ENCODE measurements at regions not wholly inside any gene's neighbourhood (a gene's known extent, or its start where the extent isn't known, plus 50 kb on each side); places are given as distances from the start of the nearest gene placed in this dataset.
A peak's percentile ranks its signal among the peaks of the same experiment; 100 is the strongest.

DNA sequence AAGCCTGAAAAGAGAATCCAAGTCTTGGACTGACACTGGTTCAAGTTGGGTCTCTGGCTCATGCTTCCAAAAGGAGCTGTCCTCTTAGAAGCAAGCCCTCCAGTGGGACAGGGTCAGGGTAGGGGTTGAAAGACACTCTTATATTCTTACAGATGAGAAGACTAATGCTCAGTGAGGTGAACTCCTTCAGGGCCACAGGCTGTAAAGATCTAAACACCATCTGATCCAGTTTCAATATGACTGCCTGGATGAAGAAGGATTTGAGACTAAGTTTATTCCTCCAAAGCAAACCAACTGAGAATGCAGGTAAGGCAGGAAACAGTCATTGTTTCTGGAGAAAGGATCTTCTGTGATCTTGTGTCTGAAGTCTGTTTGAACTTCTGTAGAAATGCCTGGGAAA, 99.0 kb upstream of the TAB2 start:
- DNase-seq: no peak

DNA sequence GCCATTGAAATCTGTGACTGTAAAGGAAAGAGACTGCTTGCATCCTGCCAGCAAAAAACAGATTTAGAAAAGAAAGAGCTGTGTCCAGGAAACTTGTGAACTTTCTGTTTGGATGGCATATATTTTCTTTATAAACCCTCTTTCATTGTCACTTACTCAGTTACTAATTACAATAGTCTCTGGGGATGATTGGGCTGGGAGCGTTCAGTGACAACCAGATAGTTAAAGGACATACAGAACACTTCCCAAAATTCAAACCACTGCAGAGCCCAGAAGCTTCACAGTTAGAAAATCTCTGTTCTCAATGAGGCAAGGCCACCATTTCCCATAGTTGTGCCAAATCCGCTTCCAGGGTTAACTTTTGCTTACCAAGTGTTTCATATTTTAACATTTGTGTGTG, 98.6 kb upstream of the TAB2 start:
- no peak for DNase-seq

DNA sequence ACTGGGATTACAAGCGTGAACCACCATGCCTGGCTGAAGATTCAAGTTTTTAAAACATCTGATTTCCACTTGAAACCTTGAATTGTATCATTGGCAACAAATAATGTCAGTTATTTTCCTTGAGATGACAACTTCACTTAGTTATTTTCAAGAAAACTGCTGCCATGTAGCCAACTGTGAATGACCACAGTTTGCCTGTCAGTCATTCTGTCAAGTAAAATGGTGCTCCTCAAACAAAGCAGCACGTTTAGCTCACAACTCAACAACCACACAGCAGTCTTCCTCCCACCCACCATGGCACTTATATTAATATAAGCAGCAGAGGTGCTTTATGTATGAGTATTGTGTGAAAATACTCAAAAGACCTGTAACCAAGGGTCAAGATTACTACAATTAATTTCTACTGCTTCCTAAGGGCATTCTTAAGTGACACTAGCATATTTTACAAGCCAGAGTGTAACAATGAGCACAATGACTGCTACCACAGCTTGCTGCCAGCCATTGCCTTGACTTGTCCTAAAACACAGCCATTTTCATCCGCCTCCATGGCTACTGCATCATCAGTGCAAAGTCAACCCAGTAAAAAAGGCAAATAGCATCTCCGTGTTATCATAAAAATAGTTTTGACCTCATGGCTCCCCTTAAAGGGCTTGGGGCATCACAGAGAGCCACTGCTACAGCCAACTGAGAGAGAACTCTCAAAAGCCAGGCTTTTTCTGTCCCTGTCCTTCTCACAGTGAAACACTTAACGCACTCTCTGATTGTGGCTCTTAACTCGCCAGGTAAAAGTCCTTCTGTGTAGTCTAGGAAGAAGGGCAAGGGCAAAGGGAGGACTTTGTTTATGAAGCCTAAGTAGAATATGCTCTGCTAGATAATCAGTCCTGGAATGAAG, 96.4 kb upstream of the TAB2 start:
- DNase-seq: no peak

DNA sequence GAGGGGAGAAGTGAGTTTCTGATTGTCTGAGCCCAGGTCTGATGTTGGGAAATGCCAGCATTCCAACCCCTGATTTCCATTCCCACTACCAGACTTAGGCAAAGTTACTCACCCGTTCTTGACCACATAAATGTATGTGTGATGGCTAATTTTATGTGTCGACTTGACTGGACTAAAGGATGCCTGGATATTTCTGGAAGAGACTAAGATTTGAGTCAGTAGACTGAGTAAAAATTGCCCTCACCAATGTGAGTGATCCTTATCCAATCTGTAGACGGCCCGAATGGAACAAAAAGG, 95.8 kb upstream of the TAB2 start:
- DNase-seq: no peak

DNA sequence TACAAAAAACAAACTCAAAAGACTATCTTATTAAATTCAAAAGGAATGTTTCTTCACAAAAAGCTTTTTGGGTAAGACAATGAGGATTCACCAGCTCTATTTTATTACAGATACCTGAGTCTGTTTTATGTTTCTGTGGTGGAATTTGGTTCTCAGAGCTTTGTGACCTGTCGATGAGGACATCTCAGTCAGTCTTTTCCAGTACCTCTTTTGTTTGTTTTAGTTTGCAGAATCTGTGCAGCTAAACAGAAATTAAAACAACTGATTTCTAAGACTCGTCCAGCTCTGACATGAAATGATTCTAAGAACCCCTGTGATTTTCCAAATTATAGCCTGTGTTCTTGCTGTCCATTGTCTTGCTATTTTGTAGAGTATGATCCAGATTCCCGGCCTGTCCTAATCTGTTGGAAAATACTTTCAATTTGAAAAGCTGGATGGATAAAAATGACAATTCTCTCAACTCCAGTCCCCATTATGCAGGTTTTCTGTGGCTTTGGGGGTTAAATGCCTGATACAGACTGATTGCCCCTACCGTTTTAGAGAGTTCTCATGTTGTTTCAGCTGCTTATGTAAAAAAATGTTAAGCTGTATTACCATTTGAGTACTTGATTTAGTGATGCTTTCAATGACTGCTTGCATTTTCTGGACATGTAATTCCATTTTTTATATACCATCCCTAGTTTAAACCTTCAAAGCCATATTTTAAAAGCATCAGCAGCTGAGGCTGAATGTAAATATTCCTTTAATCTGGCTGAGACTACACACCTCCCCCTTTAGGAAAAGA, 94.2 kb upstream of the TAB2 start:
- no peak for DNase-seq

DNA sequence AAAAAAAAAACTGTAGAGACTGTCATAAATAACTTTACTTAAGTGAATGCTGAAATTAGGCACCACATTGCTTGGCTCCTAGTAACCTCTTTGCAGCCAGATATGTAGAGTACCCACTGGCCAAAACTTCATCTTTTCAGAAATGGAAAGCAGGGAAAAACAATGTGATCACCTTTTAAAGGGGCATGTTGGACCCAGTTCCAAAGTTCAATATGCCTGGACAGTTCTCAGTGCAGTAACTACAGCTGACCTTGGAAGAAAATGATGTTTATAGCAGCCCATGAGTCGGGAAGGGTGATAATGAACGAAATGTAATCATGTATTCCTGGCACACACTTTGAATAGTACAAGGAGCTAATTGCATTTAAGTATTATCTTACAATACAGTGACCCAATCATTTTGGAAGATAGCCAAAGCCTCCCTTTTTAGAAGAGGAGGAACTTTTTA, 93.6 kb upstream of the TAB2 start:
- no peak for DNase-seq

DNA sequence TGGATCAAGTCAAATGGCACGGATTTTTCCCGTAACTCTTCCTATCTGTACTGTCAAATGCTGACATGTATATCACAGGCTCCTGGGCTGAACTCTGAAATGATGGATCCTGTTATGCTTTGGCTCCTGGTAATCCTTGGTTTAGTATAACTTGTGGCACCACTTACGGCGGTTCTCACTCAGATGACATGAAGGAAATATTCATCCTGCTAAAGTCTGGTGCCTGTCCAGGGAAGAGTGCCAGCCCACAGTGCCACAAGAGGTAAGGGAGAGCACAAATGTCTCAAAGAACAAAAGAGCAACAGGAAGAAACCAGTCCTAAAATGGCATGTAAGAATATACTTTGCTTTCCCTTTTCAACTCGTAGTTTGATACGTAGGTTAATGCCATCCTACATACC, 93.1 kb upstream of the TAB2 start:
- DNase-seq: no peak

DNA sequence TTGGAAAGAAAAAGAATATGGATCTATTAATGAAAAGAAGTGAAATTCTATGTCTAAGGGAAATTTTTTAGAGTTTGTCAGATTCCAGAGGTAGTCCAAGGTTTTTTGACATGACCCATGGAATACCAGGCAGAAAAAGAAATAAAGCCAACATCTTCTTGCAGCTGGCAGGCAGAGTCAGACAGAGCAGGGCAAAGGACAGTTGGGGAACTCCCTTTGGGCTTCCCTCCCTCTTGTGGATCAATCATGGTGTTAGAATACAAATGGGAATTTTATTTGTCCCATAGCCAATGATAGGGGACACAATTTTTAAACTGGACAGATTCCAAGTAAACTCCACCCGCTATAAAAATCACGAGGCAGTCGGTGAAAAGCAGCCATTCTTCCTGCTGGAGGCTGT, 92.1 kb upstream of the TAB2 start:
- no peak for DNase-seq

DNA sequence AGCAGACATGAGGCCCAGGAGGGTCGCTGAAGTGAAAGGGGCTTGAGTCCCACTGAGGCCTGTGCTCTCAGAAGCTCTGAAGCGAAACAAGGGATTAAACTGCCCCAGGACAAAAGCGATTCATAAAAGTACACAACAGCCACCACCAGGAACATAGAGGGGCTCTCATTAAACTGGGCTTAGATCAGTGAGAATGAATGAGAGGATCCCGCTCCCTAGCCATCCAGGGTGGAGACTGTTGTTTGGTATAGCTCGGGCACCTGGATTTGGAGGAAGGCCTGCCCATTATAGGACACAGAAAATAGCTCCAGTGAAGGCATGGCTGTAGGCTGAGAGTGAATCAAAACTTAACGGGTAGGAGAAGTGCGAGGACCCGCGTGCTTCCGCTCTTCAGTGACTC, 91.6 kb upstream of the TAB2 start:
- DNase-seq: no peak

DNA sequence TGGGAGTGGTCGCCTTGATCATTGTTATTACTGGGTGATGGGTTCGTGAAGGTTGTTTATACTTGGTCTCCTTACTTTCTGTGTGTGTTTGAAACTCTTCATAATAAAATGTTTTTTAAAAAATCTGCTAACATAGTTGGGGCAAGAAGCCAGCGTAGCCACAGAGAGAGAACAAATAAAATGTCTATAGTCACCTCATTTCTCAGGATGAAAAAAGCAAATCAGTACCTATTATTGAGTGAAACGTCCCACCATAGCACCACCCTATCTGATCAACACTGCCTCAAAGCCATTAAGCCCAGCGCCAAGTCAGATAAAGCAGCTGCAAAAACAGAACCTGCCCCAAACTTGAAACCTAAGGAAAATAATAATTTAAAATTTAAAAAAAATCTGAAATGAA, 89.7 kb upstream of the TAB2 start:
- DNase-seq: no peak

DNA sequence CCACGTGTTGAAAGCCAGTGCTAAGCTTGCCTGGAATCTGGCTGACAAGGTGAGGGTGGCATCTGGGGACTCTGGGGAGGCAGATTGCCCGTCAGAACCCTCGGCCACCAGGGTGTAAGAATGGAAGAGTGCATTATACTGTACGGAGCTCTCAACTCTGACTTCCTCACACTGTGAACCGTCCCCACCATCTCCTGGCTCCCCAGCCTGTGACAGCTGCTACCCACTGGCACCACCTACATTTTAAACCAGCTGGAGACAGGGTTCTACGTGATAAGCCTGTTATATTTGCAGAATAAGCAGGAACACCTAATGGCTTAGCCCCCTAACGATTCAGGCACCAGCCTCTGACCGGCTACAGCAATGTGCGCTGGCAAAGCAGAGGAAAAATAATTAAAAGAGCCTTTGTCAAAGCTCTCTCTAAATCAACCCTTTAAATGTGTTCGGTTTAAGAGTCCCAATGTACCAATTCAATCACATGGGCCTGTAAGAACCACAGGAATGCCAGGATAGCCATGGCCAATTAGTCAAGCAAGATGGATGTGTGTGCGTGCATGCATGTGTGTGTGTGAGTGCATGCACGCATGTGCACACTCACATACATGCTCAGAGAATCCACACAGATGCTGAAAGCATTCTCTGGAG, 89.1 kb upstream of the TAB2 start:
- DNase-seq: no peak

DNA sequence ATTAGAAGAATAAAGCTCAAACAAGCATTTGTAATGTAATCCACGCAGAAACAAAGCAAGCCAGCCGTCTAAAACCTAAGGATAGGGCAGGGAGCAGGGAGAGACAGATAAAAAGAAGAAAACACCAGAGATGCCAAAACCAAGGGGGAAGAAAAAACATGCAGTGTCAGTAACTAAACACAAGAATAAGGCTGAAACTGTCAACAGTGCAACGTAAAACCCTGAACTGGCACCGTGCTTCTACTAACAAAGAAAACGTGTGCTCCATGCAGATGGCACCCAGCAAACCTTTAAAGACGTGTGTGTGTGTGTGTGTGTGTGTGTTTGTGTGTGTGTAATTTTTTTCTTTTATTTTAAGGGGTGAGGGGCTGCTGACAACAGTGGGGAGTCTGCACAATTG, 88.4 kb upstream of the TAB2 start:
- no peak for DNase-seq

DNA sequence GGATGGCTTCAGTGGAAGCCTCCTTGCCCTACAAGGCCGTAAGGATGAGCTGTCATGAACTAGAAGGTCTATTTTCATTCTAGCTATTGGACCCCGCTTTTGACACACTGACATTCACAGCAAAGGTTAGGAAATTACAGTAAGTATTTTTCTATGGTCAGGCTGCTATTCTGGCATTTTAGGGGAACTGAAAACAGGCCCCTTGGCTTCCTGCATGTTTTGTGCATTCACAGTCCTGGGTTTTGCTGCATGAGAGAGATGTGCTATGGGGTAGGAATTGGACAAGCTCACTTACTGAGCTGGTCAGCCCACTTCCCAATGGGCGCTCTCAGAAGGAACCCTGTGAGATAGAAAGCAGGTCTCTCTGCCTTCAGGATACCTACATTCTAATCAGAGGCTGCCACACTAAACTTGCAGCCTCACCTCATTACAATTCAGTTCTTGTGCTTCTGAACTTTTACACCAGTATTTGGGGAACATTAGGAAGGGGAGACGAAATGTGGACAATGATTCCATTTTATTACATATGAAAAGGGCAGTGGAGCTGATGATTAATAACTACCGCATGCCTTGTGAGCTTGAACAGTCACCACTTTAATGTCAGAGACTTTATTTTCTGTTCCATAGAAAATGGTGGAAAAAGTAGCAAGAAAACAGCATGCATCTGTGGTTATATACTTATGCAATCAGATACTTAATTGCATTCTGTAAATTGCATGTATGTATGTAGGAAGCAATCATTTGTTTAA, 86.6 kb upstream of the TAB2 start:
- DNase-seq: no peak

DNA sequence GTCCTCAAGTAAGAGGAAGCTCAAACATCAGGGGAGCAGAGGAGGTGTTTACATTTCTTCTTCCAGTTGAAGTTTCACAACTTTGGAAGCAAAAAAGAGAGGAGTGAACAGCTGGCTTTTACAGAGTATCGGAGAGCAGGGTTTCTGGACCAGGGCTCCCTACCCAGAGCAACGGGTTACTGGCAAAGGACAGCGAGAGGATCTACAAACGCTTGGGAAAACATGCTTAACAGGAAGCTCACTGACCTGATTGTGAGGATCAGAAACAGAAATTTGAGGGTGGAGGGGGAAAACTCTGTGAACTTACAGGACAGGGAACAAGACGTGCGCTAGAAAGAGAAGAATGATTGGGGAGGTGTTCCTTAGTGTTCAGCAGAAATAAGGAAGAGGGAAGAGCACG, 85.7 kb upstream of the TAB2 start:
- no peak for DNase-seq

DNA sequence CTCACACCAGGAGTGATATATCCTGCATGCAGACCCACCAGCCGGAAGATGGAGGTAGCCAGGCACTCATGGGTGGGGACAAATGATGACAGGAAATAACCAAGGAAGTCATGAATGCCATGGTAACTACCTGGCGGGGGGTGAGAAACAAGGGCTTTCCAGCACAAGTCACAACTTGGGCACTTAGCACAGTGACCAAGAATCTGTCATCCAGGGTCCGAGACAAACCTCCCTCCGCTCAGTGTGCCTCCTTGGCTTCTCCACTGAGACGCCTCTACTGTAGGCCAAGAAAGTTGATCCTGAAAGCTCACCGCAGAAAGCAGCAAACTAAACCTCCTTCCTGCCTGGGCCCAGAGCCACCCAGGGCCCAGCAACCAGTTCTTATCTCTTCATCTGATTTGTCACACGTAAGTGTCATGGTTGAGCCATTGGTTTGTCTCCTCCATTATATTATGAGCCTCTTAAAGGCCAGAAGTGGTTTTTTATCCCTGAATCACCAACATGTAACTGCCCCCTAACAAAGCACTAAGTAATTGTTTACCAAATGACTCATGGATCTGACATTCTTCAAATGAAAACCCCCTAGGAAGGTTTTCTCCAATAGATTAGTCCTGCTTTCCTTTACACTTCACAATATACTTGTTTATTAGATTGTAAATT, 84.3 kb upstream of the TAB2 start:
- peak in 1 of 4 experiments; percentile 18 for DNase-seq

DNA sequence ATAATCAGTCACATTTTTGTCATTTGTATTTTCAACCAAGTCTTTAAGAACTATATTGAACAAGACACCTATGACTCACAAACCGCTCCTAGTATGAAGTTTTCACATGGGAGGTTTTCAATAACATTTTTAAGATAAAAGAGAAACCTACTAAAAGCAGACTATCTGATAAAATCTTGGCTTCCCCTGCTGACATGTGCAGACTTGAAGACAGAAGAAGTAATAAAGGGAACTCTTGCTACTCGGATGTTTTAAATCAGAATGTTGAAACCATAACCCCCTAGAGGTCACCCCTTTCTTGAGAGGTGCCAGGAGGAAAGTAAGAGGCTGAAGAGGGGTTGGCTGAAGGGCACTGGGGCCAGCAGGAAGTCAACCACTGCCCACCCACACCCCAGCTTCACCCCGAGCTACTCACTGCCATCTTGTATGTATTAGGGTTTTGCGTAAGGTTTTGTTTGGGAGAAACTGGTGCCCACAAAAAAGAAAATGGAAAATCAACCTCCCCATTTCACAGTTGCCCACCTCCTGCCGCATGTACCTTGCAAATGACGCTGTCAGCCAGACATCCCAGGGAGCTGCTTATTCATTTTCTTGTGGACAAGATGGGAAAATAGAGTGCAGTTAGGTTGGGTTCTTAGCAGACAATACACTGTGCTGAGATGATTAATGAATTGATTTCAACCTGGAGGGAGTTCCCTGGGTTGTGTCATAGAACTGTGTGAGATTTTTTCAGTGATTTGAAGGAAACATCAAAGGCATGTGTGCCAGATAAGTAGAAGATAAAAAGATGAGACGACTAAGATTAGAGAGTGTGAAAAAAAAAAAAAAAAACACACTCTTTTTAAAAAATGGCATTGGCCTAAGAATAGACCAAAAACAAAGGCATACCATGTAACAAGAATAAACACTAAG, 83.2 kb upstream of the TAB2 start:
- DNase-seq: no peak

DNA sequence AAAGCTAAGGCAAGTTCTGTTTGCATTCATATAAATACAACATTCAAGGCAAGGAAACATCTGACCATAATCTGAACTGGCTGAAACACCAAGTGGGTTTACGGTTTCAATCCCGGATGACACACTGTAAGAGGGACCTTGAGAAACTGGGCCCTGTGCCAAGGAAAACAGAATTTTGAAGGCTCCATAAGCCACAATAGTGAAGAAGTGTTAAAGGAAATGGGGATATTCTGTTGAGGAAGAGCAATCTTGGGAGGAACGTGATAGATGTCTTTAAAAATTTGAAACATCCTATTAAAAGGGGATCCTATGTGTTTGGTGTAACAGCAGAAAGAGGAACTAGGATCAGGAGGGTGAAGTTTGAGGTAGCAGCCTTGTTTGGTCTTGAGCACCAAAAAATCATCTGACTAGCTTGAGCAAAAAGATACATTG, 82.4 kb upstream of the TAB2 start:
- DNase-seq: no peak

DNA sequence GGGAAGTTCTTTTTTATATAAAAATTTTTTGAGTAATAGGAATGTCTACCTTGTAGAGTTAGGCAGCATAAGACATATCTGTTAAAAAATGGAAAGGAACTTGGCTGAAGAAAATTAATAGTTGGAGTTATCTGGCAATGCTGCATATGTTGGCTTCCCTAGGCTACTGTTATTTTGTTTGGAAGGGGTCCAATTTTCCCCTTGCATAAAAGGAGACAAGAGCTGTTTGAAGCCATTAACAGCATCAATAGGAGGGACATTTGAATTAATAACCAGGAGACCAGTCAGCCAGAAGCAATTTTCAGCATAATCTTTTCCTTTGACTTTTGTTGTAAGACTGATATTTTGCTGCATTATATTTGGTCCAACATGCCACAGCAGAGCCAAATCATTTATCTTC, 80.9 kb upstream of the TAB2 start:
- DNase-seq: no peak

DNA sequence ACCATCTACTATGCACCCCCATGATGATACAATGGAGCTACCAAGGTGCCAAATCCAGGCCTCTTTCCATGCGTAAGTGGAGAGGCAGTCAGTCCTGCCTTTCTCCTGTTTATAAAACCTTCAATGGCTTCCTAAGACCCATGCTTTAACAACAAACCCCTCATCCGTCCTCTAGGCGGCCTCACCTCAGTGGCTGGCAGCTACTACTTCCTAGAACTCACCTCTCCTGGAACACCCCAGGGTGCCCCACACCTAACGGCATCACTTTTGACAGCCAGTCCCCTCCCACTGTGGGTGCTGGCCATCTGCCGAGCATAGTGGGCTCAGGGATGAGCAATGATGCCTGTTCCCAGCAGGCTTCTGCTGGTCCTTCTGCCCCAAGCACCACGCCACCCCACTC, 80.0 kb upstream of the TAB2 start:
- DNase-seq: no peak

DNA sequence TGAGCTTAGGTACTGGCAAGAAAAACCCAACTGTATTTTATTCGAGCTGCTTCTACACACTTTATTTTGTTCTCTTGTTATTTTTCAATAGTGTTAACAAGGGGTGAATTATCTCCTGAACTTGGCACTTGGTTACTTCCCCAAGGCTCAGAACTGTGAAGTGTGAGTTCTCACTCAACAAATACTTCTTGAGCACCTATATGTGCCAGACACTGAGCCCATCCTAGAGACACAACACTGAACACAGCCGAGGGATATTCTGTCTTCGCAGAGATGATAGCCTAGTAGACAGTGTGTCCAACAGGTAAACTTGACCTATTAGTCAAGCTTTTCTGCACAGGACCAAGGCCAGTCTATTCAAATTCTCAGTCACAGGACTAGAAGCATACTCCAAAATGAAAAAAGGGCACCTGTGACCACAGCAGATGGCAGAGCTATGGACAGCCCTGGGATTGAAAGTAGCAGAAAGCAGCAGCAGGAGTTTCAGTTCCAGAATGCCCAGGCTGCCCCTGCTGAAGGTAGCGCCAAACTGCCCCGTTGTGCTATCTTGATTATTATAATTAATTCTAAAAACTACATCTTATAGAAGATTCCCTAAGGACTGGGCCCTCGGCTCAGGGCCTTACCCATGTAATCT, 77.8 kb upstream of the TAB2 start:
- no peak for DNase-seq

DNA sequence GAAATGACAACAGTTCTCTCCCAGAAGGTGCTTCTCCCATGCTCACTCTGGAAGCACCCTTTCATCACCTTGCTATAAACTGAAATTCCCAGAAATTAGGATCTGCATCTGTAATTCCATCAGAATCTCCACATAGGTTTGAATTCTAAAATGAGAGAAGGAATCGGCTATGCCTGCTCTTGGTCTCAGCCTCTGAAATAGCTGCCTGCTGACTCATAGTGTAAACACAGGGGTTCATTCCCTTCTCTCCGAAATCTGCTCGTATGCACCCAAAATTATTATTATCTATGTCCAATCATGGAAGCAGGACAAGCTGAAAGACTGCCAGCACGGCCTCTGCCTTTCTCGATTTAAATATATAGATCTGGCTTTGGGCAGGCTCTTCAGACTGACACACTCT, 74.6 kb upstream of the TAB2 start:
- no peak for DNase-seq

All from activated naive CD4-positive, alpha-beta T cell (primary cell).